ENCODE measurements at regions not wholly inside any gene's neighbourhood (a gene's known extent, or its start where the extent isn't known, plus 50 kb on each side); places are given as distances from the start of the nearest gene placed in this dataset.

- TF ChIP-seq, protein P1, sequence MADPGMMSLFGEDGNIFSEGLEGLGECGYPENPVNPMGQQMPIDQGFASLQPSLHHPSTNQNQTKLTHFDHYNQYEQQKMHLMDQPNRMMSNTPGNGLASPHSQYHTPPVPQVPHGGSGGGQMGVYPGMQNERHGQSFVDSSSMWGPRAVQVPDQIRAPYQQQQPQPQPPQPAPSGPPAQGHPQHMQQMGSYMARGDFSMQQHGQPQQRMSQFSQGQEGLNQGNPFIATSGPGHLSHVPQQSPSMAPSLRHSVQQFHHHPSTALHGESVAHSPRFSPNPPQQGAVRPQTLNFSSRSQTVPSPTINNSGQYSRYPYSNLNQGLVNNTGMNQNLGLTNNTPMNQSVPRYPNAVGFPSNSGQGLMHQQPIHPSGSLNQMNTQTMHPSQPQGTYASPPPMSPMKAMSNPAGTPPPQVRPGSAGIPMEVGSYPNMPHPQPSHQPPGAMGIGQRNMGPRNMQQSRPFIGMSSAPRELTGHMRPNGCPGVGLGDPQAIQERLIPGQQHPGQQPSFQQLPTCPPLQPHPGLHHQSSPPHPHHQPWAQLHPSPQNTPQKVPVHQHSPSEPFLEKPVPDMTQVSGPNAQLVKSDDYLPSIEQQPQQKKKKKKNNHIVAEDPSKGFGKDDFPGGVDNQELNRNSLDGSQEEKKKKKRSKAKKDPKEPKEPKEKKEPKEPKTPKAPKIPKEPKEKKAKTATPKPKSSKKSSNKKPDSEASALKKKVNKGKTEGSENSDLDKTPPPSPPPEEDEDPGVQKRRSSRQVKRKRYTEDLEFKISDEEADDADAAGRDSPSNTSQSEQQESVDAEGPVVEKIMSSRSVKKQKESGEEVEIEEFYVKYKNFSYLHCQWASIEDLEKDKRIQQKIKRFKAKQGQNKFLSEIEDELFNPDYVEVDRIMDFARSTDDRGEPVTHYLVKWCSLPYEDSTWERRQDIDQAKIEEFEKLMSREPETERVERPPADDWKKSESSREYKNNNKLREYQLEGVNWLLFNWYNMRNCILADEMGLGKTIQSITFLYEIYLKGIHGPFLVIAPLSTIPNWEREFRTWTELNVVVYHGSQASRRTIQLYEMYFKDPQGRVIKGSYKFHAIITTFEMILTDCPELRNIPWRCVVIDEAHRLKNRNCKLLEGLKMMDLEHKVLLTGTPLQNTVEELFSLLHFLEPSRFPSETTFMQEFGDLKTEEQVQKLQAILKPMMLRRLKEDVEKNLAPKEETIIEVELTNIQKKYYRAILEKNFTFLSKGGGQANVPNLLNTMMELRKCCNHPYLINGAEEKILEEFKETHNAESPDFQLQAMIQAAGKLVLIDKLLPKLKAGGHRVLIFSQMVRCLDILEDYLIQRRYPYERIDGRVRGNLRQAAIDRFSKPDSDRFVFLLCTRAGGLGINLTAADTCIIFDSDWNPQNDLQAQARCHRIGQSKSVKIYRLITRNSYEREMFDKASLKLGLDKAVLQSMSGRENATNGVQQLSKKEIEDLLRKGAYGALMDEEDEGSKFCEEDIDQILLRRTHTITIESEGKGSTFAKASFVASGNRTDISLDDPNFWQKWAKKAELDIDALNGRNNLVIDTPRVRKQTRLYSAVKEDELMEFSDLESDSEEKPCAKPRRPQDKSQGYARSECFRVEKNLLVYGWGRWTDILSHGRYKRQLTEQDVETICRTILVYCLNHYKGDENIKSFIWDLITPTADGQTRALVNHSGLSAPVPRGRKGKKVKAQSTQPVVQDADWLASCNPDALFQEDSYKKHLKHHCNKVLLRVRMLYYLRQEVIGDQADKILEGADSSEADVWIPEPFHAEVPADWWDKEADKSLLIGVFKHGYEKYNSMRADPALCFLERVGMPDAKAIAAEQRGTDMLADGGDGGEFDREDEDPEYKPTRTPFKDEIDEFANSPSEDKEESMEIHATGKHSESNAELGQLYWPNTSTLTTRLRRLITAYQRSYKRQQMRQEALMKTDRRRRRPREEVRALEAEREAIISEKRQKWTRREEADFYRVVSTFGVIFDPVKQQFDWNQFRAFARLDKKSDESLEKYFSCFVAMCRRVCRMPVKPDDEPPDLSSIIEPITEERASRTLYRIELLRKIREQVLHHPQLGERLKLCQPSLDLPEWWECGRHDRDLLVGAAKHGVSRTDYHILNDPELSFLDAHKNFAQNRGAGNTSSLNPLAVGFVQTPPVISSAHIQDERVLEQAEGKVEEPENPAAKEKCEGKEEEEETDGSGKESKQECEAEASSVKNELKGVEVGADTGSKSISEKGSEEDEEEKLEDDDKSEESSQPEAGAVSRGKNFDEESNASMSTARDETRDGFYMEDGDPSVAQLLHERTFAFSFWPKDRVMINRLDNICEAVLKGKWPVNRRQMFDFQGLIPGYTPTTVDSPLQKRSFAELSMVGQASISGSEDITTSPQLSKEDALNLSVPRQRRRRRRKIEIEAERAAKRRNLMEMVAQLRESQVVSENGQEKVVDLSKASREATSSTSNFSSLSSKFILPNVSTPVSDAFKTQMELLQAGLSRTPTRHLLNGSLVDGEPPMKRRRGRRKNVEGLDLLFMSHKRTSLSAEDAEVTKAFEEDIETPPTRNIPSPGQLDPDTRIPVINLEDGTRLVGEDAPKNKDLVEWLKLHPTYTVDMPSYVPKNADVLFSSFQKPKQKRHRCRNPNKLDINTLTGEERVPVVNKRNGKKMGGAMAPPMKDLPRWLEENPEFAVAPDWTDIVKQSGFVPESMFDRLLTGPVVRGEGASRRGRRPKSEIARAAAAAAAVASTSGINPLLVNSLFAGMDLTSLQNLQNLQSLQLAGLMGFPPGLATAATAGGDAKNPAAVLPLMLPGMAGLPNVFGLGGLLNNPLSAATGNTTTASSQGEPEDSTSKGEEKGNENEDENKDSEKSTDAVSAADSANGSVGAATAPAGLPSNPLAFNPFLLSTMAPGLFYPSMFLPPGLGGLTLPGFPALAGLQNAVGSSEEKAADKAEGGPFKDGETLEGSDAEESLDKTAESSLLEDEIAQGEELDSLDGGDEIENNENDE (IDR thresholded peaks at IDR 0.05; ENCODE audit: insufficient replicate concordance, low read length) = no peak
- TF ChIP-seq RNF2 (IDR thresholded peaks at IDR 0.05; ENCODE audit: borderline replicate concordance, low read depth, low read length, missing control alignments, poor library complexity, severe bottlenecking) = no peak
- TF ChIP-seq EZH2 (IDR thresholded peaks at IDR 0.05; ENCODE audit: low read depth, low read length, severe bottlenecking) = no peak
- TF ChIP-seq CBX5 (IDR thresholded peaks at IDR 0.05; ENCODE audit: low read depth, low read length) = no peak
Measured at GRCh38 chr1:222127526-222128152, 385.8 kb upstream of the DUSP10 start (continued).

Data from H1 (cell line).